ENCODE measurements at regions not wholly inside any gene's neighbourhood (a gene's known extent, or its start where the extent isn't known, plus 50 kb on each side); places are given as distances from the start of the nearest gene placed in this dataset.
A peak's percentile ranks its signal among the peaks of the same experiment; 100 is the strongest.

DNA sequence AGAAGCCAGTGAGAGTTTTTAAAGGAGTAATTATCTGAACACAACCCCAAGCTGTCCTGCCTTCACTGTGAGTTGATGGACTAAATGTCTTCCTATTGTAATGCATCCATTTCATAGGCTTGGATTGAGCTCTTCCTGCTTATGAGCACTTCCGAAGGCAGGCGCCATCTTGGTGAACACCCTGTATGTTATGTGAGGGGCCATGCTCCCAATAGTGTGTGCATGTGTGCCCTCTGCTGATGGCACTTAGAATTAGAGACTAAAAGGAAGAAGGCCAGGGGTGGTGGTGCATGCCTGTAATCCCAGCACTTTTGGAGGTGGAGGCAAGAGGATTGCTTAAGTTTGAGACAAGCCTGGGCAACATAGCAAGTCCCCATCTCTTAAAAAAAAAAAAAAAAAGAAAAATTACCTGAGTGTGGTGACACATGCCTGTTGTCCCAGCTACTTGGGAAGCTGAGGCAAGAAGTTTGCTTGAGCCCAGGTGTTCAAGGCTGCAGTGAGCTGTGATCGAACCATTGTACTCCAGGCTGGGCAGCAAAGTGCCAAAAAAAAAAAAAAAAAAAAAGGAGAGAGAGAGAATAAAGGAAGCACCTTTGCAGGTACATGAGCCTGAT, 65.0 kb downstream of the C9orf152 start:
- Mint-ChIP-seq H3K9me3 (no peaks in the 10 kb centered on the region), H3K4me3 (no peak overlapping the region), H3K36me3 (ENCODE audit: low read depth) (peaks cover 6% of the 10 kb centered on the region), H3K4me1 (ENCODE audit: low read depth) (peaks cover 43% of the 10 kb centered on the region), H3K27ac (no peak overlapping the region), H3K27me3 (no peaks in the 10 kb centered on the region)
- DNase-seq: no peak

DNA sequence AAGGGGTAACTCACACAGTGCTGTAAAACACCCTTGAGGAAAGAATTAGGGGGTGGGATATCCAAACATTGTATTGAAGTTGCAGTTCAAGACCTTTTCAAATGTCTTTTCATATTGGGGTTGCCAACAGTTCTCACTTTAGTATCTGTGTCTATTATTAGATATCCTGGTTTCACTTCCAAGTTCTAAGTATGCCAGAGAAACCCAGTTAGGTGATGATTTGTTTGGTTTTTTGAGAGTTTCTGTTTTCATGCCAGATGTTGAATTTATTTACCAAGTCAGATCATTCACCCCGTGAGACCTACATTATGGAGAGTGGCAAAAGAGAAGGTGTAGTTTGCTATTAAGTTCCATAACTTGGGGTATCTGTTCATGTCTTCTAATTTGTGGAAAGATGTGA, 64.5 kb downstream of the C9orf152 start:
- Mint-ChIP-seq H3K27me3 (no peaks in the 10 kb centered on the region), H3K4me1 (ENCODE audit: low read depth) (peaks cover 48% of the 10 kb centered on the region), H3K4me3 (peak overlapping the region; percentile 19), H3K9me3 (no peaks in the 10 kb centered on the region), H3K27ac (peak overlapping the region; percentile 80), H3K36me3 (ENCODE audit: low read depth) (peaks cover 3% of the 10 kb centered on the region)
- no peak for DNase-seq

DNA sequence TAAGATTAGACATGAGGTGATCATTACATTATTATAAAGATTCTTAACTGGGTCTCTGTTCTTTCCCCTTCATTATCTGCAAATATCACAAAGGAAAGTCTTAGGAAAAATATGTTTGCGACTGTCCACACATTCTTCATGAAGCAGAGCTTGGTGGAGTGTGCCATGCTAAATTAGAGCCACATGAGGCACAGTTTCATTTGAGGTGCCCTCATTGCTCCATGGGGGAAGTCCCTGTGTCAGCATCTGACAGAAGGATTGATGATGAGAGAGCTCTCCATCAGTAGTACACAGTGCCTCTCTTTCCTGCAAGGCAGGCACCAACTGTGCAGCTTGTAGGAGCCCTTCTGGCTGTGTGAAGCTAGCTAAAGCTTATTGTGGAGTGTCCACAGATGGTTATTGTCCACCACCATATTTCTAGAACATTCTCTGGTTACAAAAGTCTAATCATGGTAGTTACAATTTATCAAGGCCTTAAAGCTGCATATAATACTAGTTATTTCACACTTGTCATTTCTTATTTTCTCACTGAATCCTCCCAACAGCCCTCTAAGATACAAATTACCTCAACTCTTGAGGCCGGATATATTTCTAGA, 63.9 kb downstream of the C9orf152 start:
- no peaks in the 10 kb centered on the region for H3K27me3 Mint-ChIP-seq
- peak overlapping the region; percentile 80 for H3K27ac Mint-ChIP-seq
- no peaks in the 10 kb centered on the region for H3K9me3 Mint-ChIP-seq
- peak overlapping the region; percentile 19 for H3K4me3 Mint-ChIP-seq
- peaks cover 54% of the 10 kb centered on the region for H3K4me1 Mint-ChIP-seq (ENCODE audit: low read depth)
- H3K36me3 Mint-ChIP-seq (ENCODE audit: low read depth): peaks cover 3% of the 10 kb centered on the region
- DNase-seq: no peak

- no peak overlapping the region for H3K4me3 Mint-ChIP-seq
- peaks cover 7% of the 10 kb centered on the region for H3K36me3 Mint-ChIP-seq (ENCODE audit: low read depth)
- H3K4me1 Mint-ChIP-seq (ENCODE audit: low read depth): peaks cover 73% of the 10 kb centered on the region
- DNase-seq: no peak
- no peaks in the 10 kb centered on the region for H3K27me3 Mint-ChIP-seq
- peak overlapping the region; percentile 49 for H3K27ac Mint-ChIP-seq
- H3K9me3 Mint-ChIP-seq: no peaks in the 10 kb centered on the region
Observed at GRCh38 chr9:110146373-110146772, 61.6 kb downstream of the C9orf152 start.

- H3K4me3 Mint-ChIP-seq: peak overlapping the region; percentile 69
- no peaks in the 10 kb centered on the region for H3K27me3 Mint-ChIP-seq
- peak overlapping the region; percentile 88 for H3K27ac Mint-ChIP-seq
- DNase-seq: peak; percentile 64
- H3K36me3 Mint-ChIP-seq (ENCODE audit: low read depth): peaks cover 7% of the 10 kb centered on the region
- peaks cover 66% of the 10 kb centered on the region for H3K4me1 Mint-ChIP-seq (ENCODE audit: low read depth)
- no peaks in the 10 kb centered on the region for H3K9me3 Mint-ChIP-seq
Observed at GRCh38 chr9:110148384-110148783, 59.6 kb downstream of the C9orf152 start.

- no peak for DNase-seq
- H3K4me3 Mint-ChIP-seq: peak overlapping the region; percentile 69
- H3K4me1 Mint-ChIP-seq (ENCODE audit: low read depth): peaks cover 61% of the 10 kb centered on the region
- peaks cover 7% of the 10 kb centered on the region for H3K36me3 Mint-ChIP-seq (ENCODE audit: low read depth)
- no peaks in the 10 kb centered on the region for H3K27me3 Mint-ChIP-seq
- peak overlapping the region; percentile 88 for H3K27ac Mint-ChIP-seq
- no peaks in the 10 kb centered on the region for H3K9me3 Mint-ChIP-seq
Observed at GRCh38 chr9:110148891-110149290, 59.1 kb downstream of the C9orf152 start.

Data from activated T-cell treated with anti-CD3 and anti-CD28 coated beads, Interleukin-2, amount 50 U/mL, for 24 hours (primary cell).